DND-41 (cell line): ENCODE measurements at regions not wholly inside any gene's neighbourhood (a gene's known extent, or its start where the extent isn't known, plus 50 kb on each side); places are given as distances from the start of the nearest gene placed in this dataset.

Experiments used
- CTCF ChIP-seq: IDR thresholded peaks from 2 replicates; pipeline ENCODE4 v1.5.1; 2012; ENCODE audit warnings: borderline replicate concordance, low read length, moderate library complexity, mild to moderate bottlenecking; ENCODE audit not compliant: poor library complexity, severe bottlenecking; ENCODE audit errors: extremely low read depth
- EZH2 ChIP-seq: IDR thresholded peaks from 3 replicates; pipeline ENCODE4 v1.6.1; 2012; ENCODE audit warnings: borderline replicate concordance, low read depth, mild to moderate bottlenecking, moderate library complexity, low read length, inconsistent platforms; ENCODE audit not compliant: severe bottlenecking

- no peak for TF ChIP-seq CTCF
- no peak for TF ChIP-seq EZH2
These were observed 103.6 kb downstream of the VIP start for GRCh38 chr6:152854086-152854795.
